ENCODE measurements at regions not wholly inside any gene's neighbourhood (a gene's known extent, or its start where the extent isn't known, plus 50 kb on each side); places are given as distances from the start of the nearest gene placed in this dataset.

GRCh38 chr2:220273082-220273481 is 645.7 kb downstream of the SLC4A3 start:
- TF ChIP-seq CTCF (IDR thresholded peaks at IDR 0.05) = no peak
- no peak for TF ChIP-seq POLR2AphosphoS5 (IDR thresholded peaks at IDR 0.05)
